Progenitor cell of endocrine pancreas (in vitro differentiated cells): ENCODE measurements at regions not wholly inside any gene's neighbourhood (a gene's known extent, or its start where the extent isn't known, plus 50 kb on each side); places are given as distances from the start of the nearest gene placed in this dataset.

Experiments used
- DNase-seq: peaks from one replicate; pipeline ENCODE4 v3.0.0; 2021; ENCODE audit warnings: low spot score; ENCODE audit not compliant: unreplicated experiment
- H3K27ac Mint-ChIP-seq: 2 replicates; pipeline ENCODE4 v1.8.0; 2021; ENCODE audit warnings: mild to moderate bottlenecking, moderate library complexity, mixed read lengths
- H3K27me3 Mint-ChIP-seq: 2 replicates; pipeline ENCODE4 v1.8.0; 2021; ENCODE audit warnings: mixed read lengths
- H3K36me3 Mint-ChIP-seq: 2 replicates; pipeline ENCODE4 v1.8.0; 2022; ENCODE audit warnings: mixed read lengths; ENCODE audit not compliant: insufficient read depth
- H3K4me1 Mint-ChIP-seq: 2 replicates; pipeline ENCODE4 v1.8.0; 2021; ENCODE audit warnings: low read depth, mixed read lengths
- H3K4me3 Mint-ChIP-seq: 2 replicates; pipeline ENCODE4 v1.8.0; 2021; ENCODE audit warnings: low read depth, mild to moderate bottlenecking, moderate library complexity, mixed read lengths
- H3K9me3 Mint-ChIP-seq: 2 replicates; pipeline ENCODE4 v1.8.0; 2021; ENCODE audit warnings: low read depth, mixed read lengths
- TF ChIP-seq, protein P1 (sequence below): fragments of 200-600 bp; sonication (generic); IDR thresholded peaks from one replicate; pipeline ENCODE4 v1.5.0; 2021; ENCODE audit warnings: antibody characterized with exemption, mild to moderate bottlenecking; ENCODE audit not compliant: unreplicated experiment

DNA sequence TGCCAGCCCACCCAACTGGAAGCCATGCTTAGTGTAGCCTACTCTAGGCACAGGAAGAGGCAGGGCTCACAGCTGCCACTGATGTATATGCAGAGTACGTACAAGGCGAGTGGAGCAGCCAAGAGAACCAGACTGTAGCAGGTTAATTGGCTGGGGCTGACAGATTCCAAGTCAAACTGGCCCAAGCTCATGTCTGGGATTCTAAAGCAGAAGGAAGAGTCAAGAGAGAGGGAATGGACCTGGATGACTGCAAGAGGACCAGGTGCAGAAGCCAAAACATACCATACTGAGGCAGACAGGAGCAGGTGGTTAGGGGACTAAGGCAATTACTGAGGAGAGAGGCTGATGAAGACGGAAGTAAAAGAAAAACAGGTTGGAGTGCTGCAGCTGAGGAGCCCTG, 51.3 kb upstream of the LRRN2 start:
- H3K4me1 Mint-ChIP-seq = no peaks in the 10 kb centered on the region
- no peak for DNase-seq
- TF ChIP-seq, protein P1, sequence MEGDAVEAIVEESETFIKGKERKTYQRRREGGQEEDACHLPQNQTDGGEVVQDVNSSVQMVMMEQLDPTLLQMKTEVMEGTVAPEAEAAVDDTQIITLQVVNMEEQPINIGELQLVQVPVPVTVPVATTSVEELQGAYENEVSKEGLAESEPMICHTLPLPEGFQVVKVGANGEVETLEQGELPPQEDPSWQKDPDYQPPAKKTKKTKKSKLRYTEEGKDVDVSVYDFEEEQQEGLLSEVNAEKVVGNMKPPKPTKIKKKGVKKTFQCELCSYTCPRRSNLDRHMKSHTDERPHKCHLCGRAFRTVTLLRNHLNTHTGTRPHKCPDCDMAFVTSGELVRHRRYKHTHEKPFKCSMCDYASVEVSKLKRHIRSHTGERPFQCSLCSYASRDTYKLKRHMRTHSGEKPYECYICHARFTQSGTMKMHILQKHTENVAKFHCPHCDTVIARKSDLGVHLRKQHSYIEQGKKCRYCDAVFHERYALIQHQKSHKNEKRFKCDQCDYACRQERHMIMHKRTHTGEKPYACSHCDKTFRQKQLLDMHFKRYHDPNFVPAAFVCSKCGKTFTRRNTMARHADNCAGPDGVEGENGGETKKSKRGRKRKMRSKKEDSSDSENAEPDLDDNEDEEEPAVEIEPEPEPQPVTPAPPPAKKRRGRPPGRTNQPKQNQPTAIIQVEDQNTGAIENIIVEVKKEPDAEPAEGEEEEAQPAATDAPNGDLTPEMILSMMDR = no peak
- no peak overlapping the region for H3K27ac Mint-ChIP-seq
- H3K4me3 Mint-ChIP-seq = no peak overlapping the region
- peaks cover 13% of the 10 kb centered on the region for H3K9me3 Mint-ChIP-seq
- peaks cover 27% of the 10 kb centered on the region for H3K27me3 Mint-ChIP-seq
- H3K36me3 Mint-ChIP-seq = no peaks in the 10 kb centered on the region

DNA sequence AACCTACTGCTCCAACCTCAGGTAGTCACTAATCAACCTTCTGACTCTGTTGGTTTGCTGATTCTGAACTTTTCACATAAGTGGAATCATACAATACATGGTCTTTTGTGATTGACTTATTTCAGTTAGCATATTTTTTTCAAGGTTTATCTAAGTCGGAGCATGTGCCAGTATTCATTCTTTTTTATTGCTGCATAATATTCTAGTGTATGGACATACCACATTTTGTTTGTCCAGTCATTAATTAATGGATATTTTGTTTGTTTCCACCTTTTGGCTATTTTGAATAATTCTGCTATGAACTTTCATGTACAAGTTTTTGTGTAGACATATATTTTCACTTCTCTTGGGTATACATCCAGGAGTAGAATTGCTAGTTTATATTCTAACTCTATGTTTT, 53.0 kb upstream of the LRRN2 start:
- Mint-ChIP-seq H3K36me3 (no peaks in the 10 kb centered on the region), H3K4me3 (no peak overlapping the region), H3K4me1 (no peaks in the 10 kb centered on the region), H3K27me3 (peaks cover 22% of the 10 kb centered on the region), H3K27ac (no peak overlapping the region), H3K9me3 (peaks cover 13% of the 10 kb centered on the region)
- no peak for DNase-seq
- TF ChIP-seq, protein P1 = no peak

DNA sequence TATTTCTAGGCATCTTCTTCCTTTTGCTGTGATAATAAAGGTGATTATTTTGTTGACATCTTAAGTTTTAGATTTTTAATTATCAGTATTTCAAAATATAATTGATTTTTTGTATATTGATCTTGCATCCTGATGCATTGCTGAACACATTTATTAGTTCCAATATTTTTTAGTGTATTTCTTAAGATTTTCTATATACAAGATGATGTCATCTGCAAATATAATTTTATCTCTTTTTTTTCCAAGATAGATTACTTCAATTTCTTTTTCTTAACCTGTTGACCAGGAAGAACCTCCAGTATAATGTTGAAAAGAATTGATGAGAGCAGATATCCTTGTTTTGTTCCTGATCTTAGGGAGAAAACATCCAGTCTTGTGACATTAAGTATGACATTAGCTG, 54.8 kb upstream of the LRRN2 start:
- H3K9me3 Mint-ChIP-seq = peaks cover 13% of the 10 kb centered on the region
- no peaks in the 10 kb centered on the region for H3K36me3 Mint-ChIP-seq
- TF ChIP-seq, protein P1 = no peak
- DNase-seq = no peak
- H3K4me3 Mint-ChIP-seq = no peak overlapping the region
- peaks cover 17% of the 10 kb centered on the region for H3K27me3 Mint-ChIP-seq
- no peak overlapping the region for H3K27ac Mint-ChIP-seq
- H3K4me1 Mint-ChIP-seq = no peaks in the 10 kb centered on the region

DNA sequence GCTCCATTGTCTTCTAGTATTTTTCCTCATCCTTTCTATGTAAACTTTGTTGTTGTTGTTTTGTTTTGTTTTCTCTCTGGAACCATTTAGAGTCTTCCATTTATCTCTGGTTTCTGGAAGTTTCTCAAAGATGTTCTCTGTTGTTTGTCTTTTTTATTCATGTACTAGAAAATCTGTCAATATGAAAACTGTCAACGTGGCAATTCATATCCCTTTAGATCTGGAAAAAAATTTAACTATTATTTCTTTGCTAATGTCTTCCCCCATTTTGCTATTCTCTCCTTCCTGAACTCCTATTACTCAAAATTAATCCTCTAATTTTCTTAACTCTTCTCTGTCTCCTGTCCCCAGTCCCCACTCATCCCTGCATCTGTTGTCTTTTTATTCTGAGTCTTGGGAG, 55.9 kb upstream of the LRRN2 start:
- no peak overlapping the region for H3K4me3 Mint-ChIP-seq
- H3K27me3 Mint-ChIP-seq = peaks cover 18% of the 10 kb centered on the region
- H3K9me3 Mint-ChIP-seq = peaks cover 13% of the 10 kb centered on the region
- no peak for DNase-seq
- no peak overlapping the region for H3K27ac Mint-ChIP-seq
- TF ChIP-seq, protein P1 = no peak
- H3K4me1 Mint-ChIP-seq = no peaks in the 10 kb centered on the region
- no peaks in the 10 kb centered on the region for H3K36me3 Mint-ChIP-seq

DNA sequence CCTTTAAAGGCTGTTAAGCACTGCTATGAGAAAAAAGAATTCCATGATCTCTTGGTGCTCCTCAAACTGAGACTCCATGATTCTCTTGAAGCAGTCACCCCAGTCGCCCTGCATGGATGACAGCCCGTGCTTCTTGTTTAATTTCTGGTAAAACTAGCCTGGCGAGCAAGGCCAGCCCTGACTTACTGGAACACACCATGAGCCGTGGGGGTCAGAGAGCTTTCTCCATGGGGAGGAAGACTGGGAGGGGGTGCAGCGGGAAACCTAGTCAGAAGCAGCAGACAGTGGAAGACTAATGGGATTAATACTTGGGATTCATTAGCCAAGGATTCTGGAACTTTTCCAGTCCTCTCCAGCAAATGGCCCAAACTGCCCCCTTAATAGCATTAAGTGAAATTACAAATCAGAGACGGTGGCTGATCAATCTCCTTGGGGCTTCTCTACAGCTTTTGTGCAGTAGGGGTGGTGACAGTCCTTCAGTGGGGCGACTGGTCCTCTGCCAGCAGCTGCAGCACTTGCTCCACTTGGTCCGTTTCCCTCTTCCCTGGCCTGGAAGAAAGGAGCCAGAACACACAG, 57.2 kb upstream of the LRRN2 start:
- Mint-ChIP-seq H3K27me3 (peaks cover 14% of the 10 kb centered on the region), H3K27ac (no peak overlapping the region), H3K9me3 (peaks cover 11% of the 10 kb centered on the region), H3K4me1 (no peaks in the 10 kb centered on the region), H3K36me3 (no peaks in the 10 kb centered on the region), H3K4me3 (no peak overlapping the region)
- no peak for DNase-seq
- TF ChIP-seq, protein P1 = no peak
